ENCODE measurements at regions not wholly inside any gene's neighbourhood (a gene's known extent, or its start where the extent isn't known, plus 50 kb on each side); places are given as distances from the start of the nearest gene placed in this dataset.

GRCh38 chr13:105121221-105121620 is 1414.2 kb downstream of the EFNB2 start:
- Histone ChIP-seq H3K36me3 (ENCODE audit: control insufficient read depth in 5 of 5, insufficient read depth in 5 of 5, low read length in 5 of 5) (no peaks in the 10 kb centered on the region), H3K27ac (ENCODE audit: low read depth, low read length) (no peak overlapping the region), H3K9me3 (ENCODE audit: control insufficient read depth in 5 of 5, low read length in 5 of 5) (no peaks in the 10 kb centered on the region)

GRCh38 chr13:105118426-105118985 is 1417.0 kb downstream of the EFNB2 start:
- Histone ChIP-seq H3K27me3 (ENCODE audit: control insufficient read depth in 5 of 5, insufficient read depth in 4 of 5, low read length in 5 of 5) (no peaks in the 10 kb centered on the region), H3K36me3 (ENCODE audit: control insufficient read depth in 5 of 5, insufficient read depth in 5 of 5, low read length in 5 of 5) (no peaks in the 10 kb centered on the region), H3K9me3 (ENCODE audit: control insufficient read depth in 5 of 5, low read length in 5 of 5) (peaks cover 0 to 3% (median 0%) of the 10 kb centered on the region in 5 donors), H3K4me1 (ENCODE audit: control insufficient read depth in 5 of 5, insufficient read depth in 5 of 5, low read length in 5 of 5) (peaks cover 0 to 2% (median 0%) of the 10 kb centered on the region in 5 donors), H3K4me3 (ENCODE audit: low read depth in 1 of 5, low read length in 5 of 5) (no peak overlapping the region), H3K27ac (ENCODE audit: low read depth, low read length) (no peak overlapping the region), H3K9ac (ENCODE audit: low read length in 5 of 5) (no peak overlapping the region)

More at GRCh38 chr13:105121221-105121620, 1414.2 kb downstream of the EFNB2 start:
- H3K9ac ChIP-seq (ENCODE audit: low read length in 5 of 5), result no peak overlapping the region
- H3K4me1 ChIP-seq (ENCODE audit: control insufficient read depth in 5 of 5, insufficient read depth in 5 of 5, low read length in 5 of 5), result peaks cover 0 to 2% (median 0%) of the 10 kb centered on the region in 5 donors
- H3K4me3 ChIP-seq (ENCODE audit: low read depth in 1 of 5, low read length in 5 of 5), result no peak overlapping the region
- no peaks in the 10 kb centered on the region for H3K27me3 ChIP-seq (ENCODE audit: control insufficient read depth in 5 of 5, insufficient read depth in 4 of 5, low read length in 5 of 5)

- no peaks in the 10 kb centered on the region for H3K27me3 ChIP-seq (ENCODE audit: control insufficient read depth in 5 of 5, insufficient read depth in 4 of 5, low read length in 5 of 5)
- H3K4me3 ChIP-seq (ENCODE audit: low read depth in 1 of 5, low read length in 5 of 5), result no peak overlapping the region
- H3K9me3 ChIP-seq (ENCODE audit: control insufficient read depth in 5 of 5, low read length in 5 of 5), result peaks cover 0 to 3% (median 0%) of the 10 kb centered on the region in 5 donors
- H3K4me1 ChIP-seq (ENCODE audit: control insufficient read depth in 5 of 5, insufficient read depth in 5 of 5, low read length in 5 of 5), result peaks cover 0 to 2% (median 0%) of the 10 kb centered on the region in 5 donors
- H3K9ac ChIP-seq (ENCODE audit: low read length in 5 of 5), result no peak overlapping the region
- no peak overlapping the region for H3K27ac ChIP-seq (ENCODE audit: low read depth, low read length)
- no peaks in the 10 kb centered on the region for H3K36me3 ChIP-seq (ENCODE audit: control insufficient read depth in 5 of 5, insufficient read depth in 5 of 5, low read length in 5 of 5)
These were observed 1418.5 kb downstream of the EFNB2 start for GRCh38 chr13:105116966-105117365.

- no peaks in the 10 kb centered on the region for H3K36me3 ChIP-seq (ENCODE audit: control insufficient read depth in 5 of 5, insufficient read depth in 5 of 5, low read length in 5 of 5)
These were observed 1422.9 kb downstream of the EFNB2 start for GRCh38 chr13:105112561-105112960.

GRCh38 chr13:105107781-105108180 is 1427.7 kb downstream of the EFNB2 start:
- H3K4me3 ChIP-seq (ENCODE audit: low read depth in 1 of 5, low read length in 5 of 5), result no peak overlapping the region
- H3K27ac ChIP-seq (ENCODE audit: low read depth, low read length), result no peak overlapping the region
- no peaks in the 10 kb centered on the region for H3K36me3 ChIP-seq (ENCODE audit: control insufficient read depth in 5 of 5, insufficient read depth in 5 of 5, low read length in 5 of 5)
- H3K9ac ChIP-seq (ENCODE audit: low read length in 5 of 5), result no peak overlapping the region
- no peaks in the 10 kb centered on the region for H3K27me3 ChIP-seq (ENCODE audit: control insufficient read depth in 5 of 5, insufficient read depth in 4 of 5, low read length in 5 of 5)
- no peaks in the 10 kb centered on the region for H3K9me3 ChIP-seq (ENCODE audit: control insufficient read depth in 5 of 5, low read length in 5 of 5)
- no peaks in the 10 kb centered on the region for H3K4me1 ChIP-seq (ENCODE audit: control insufficient read depth in 5 of 5, insufficient read depth in 5 of 5, low read length in 5 of 5)

More at GRCh38 chr13:105112561-105112960, 1422.9 kb downstream of the EFNB2 start:
- H3K9ac ChIP-seq (ENCODE audit: low read length in 5 of 5), result no peak overlapping the region
- no peak overlapping the region for H3K4me3 ChIP-seq (ENCODE audit: low read depth in 1 of 5, low read length in 5 of 5)
- H3K27me3 ChIP-seq (ENCODE audit: control insufficient read depth in 5 of 5, insufficient read depth in 4 of 5, low read length in 5 of 5), result no peaks in the 10 kb centered on the region
- H3K9me3 ChIP-seq (ENCODE audit: control insufficient read depth in 5 of 5, low read length in 5 of 5), result peaks cover 0 to 3% (median 0%) of the 10 kb centered on the region in 5 donors
- peaks cover 0 to under 1% (median 0%) of the 10 kb centered on the region in 5 donors for H3K4me1 ChIP-seq (ENCODE audit: control insufficient read depth in 5 of 5, insufficient read depth in 5 of 5, low read length in 5 of 5)
- H3K27ac ChIP-seq (ENCODE audit: low read depth, low read length), result no peak overlapping the region

GRCh38 chr13:105105471-105105870 is 1430.0 kb downstream of the EFNB2 start:
- Histone ChIP-seq H3K4me3 (ENCODE audit: low read depth in 1 of 5, low read length in 5 of 5) (no peak overlapping the region), H3K9ac (ENCODE audit: low read length in 5 of 5) (no peak overlapping the region), H3K36me3 (ENCODE audit: control insufficient read depth in 5 of 5, insufficient read depth in 5 of 5, low read length in 5 of 5) (no peaks in the 10 kb centered on the region), H3K9me3 (ENCODE audit: control insufficient read depth in 5 of 5, low read length in 5 of 5) (no peaks in the 10 kb centered on the region), H3K27ac (ENCODE audit: low read depth, low read length) (no peak overlapping the region), H3K27me3 (ENCODE audit: control insufficient read depth in 5 of 5, insufficient read depth in 4 of 5, low read length in 5 of 5) (no peaks in the 10 kb centered on the region), H3K4me1 (ENCODE audit: control insufficient read depth in 5 of 5, insufficient read depth in 5 of 5, low read length in 5 of 5) (no peaks in the 10 kb centered on the region)

GRCh38 chr13:105097521-105097920 is 1437.9 kb downstream of the EFNB2 start:
- Histone ChIP-seq H3K27ac (ENCODE audit: low read depth, low read length) (no peak overlapping the region), H3K36me3 (ENCODE audit: control insufficient read depth in 5 of 5, insufficient read depth in 5 of 5, low read length in 5 of 5) (no peaks in the 10 kb centered on the region), H3K27me3 (ENCODE audit: control insufficient read depth in 5 of 5, insufficient read depth in 4 of 5, low read length in 5 of 5) (no peaks in the 10 kb centered on the region), H3K9me3 (ENCODE audit: control insufficient read depth in 5 of 5, low read length in 5 of 5) (no peaks in the 10 kb centered on the region), H3K9ac (ENCODE audit: low read length in 5 of 5) (no peak overlapping the region), H3K4me3 (ENCODE audit: low read depth in 1 of 5, low read length in 5 of 5) (no peak overlapping the region), H3K4me1 (ENCODE audit: control insufficient read depth in 5 of 5, insufficient read depth in 5 of 5, low read length in 5 of 5) (no peaks in the 10 kb centered on the region)

- no peaks in the 10 kb centered on the region for H3K36me3 ChIP-seq (ENCODE audit: control insufficient read depth in 5 of 5, insufficient read depth in 5 of 5, low read length in 5 of 5)
- H3K4me1 ChIP-seq (ENCODE audit: control insufficient read depth in 5 of 5, insufficient read depth in 5 of 5, low read length in 5 of 5), result no peaks in the 10 kb centered on the region
- H3K9ac ChIP-seq (ENCODE audit: low read length in 5 of 5), result no peak overlapping the region
- no peak overlapping the region for H3K27ac ChIP-seq (ENCODE audit: low read depth, low read length)
- no peaks in the 10 kb centered on the region for H3K9me3 ChIP-seq (ENCODE audit: control insufficient read depth in 5 of 5, low read length in 5 of 5)
- H3K27me3 ChIP-seq (ENCODE audit: control insufficient read depth in 5 of 5, insufficient read depth in 4 of 5, low read length in 5 of 5), result no peaks in the 10 kb centered on the region
- no peak overlapping the region for H3K4me3 ChIP-seq (ENCODE audit: low read depth in 1 of 5, low read length in 5 of 5)
These were observed 1445.4 kb downstream of the EFNB2 start for GRCh38 chr13:105089858-105090643.

GRCh38 chr13:105087945-105088344 is 1447.5 kb downstream of the EFNB2 start:
- Histone ChIP-seq H3K9me3 (ENCODE audit: control insufficient read depth in 5 of 5, low read length in 5 of 5) (no peaks in the 10 kb centered on the region), H3K27me3 (ENCODE audit: control insufficient read depth in 5 of 5, insufficient read depth in 4 of 5, low read length in 5 of 5) (no peaks in the 10 kb centered on the region), H3K27ac (ENCODE audit: low read depth, low read length) (no peak overlapping the region), H3K4me3 (ENCODE audit: low read depth in 1 of 5, low read length in 5 of 5) (no peak overlapping the region), H3K9ac (ENCODE audit: low read length in 5 of 5) (no peak overlapping the region), H3K4me1 (ENCODE audit: control insufficient read depth in 5 of 5, insufficient read depth in 5 of 5, low read length in 5 of 5) (no peaks in the 10 kb centered on the region), H3K36me3 (ENCODE audit: control insufficient read depth in 5 of 5, insufficient read depth in 5 of 5, low read length in 5 of 5) (no peaks in the 10 kb centered on the region)

- H3K4me3 ChIP-seq (ENCODE audit: low read depth in 1 of 5, low read length in 5 of 5), result no peak overlapping the region
- no peak overlapping the region for H3K27ac ChIP-seq (ENCODE audit: low read depth, low read length)
- no peak overlapping the region for H3K9ac ChIP-seq (ENCODE audit: low read length in 5 of 5)
- H3K36me3 ChIP-seq (ENCODE audit: control insufficient read depth in 5 of 5, insufficient read depth in 5 of 5, low read length in 5 of 5), result no peaks in the 10 kb centered on the region
- no peaks in the 10 kb centered on the region for H3K4me1 ChIP-seq (ENCODE audit: control insufficient read depth in 5 of 5, insufficient read depth in 5 of 5, low read length in 5 of 5)
- no peaks in the 10 kb centered on the region for H3K9me3 ChIP-seq (ENCODE audit: control insufficient read depth in 5 of 5, low read length in 5 of 5)
- H3K27me3 ChIP-seq (ENCODE audit: control insufficient read depth in 5 of 5, insufficient read depth in 4 of 5, low read length in 5 of 5), result no peaks in the 10 kb centered on the region
These were observed 1450.5 kb downstream of the EFNB2 start for GRCh38 chr13:105084931-105085330.

All from subcutaneous abdominal adipose tissue (tissue), 5 donors.